ENCODE measurements at regions not wholly inside any gene's neighbourhood (a gene's known extent, or its start where the extent isn't known, plus 50 kb on each side); places are given as distances from the start of the nearest gene placed in this dataset.

- TF ChIP-seq ZNF574 (CRISPR knock-in tag; IDR thresholded peaks at IDR 0.05) (no peak), RARG (CRISPR knock-in tag; IDR thresholded peaks at IDR 0.05; ENCODE audit: low read depth) (no peak), SNRNP70 (IDR thresholded peaks at IDR 0.05; ENCODE audit: low read depth, low read length) (no peak), ZNF564 (CRISPR knock-in tag; IDR thresholded peaks at IDR 0.05) (no peak), IKZF1 (IDR thresholded peaks at IDR 0.05) (no peak)
- TF ChIP-seq, protein P1, sequence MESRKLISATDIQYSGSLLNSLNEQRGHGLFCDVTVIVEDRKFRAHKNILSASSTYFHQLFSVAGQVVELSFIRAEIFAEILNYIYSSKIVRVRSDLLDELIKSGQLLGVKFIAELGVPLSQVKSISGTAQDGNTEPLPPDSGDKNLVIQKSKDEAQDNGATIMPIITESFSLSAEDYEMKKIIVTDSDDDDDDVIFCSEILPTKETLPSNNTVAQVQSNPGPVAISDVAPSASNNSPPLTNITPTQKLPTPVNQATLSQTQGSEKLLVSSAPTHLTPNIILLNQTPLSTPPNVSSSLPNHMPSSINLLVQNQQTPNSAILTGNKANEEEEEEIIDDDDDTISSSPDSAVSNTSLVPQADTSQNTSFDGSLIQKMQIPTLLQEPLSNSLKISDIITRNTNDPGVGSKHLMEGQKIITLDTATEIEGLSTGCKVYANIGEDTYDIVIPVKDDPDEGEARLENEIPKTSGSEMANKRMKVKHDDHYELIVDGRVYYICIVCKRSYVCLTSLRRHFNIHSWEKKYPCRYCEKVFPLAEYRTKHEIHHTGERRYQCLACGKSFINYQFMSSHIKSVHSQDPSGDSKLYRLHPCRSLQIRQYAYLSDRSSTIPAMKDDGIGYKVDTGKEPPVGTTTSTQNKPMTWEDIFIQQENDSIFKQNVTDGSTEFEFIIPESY (CRISPR knock-in tag; IDR thresholded peaks at IDR 0.05), result no peak
Observed at GRCh38 chr17:22461460-22462145, 769.3 kb downstream of the KCNJ18 start (continued).

GRCh38 chr17:22462461-22462860, 770.1 kb downstream of the KCNJ18 start:
- no peak for FAIRE-seq
- H3K27ac ChIP-seq (ENCODE audit: extremely low read length, insufficient read depth, low read length), result no peak overlapping the region
- no peak for ATAC-seq
- H3K4me3 ChIP-seq (replicated peaks in 1 of 3; ENCODE audit: insufficient read depth in 1 of 3, low read depth in 2 of 3, low read length in 3 of 3), result no peak overlapping the region
- POLR2A ChIA-PET, result no interaction called here
- H3K4me1 ChIP-seq (ENCODE audit: insufficient read depth, low read length), result no peaks in the 10 kb centered on the region
- BruUV-seq (replicated peaks), result no TSS peak
- 21% methylated on average over 6 of the region's 6 CpGs for WGBS (ENCODE audit: low lambda C conversion rate)
- no peaks in the 10 kb centered on the region for H3K36me3 ChIP-seq (replicated peaks in 1 of 2; ENCODE audit: control insufficient read depth in 1 of 2, insufficient read depth in 2 of 2, low read length in 2 of 2)
- in situ Hi-C loops (cut with HindIII; ENCODE audit: extremely low pct_ligation_motif_present, low pct_unique_long_range_greater_than_20kb), result loop anchor here (25.0 kb wide), 2 partner anchors 100 kb away; no protein-coding TSS in a partner anchor
- no peaks in the 10 kb centered on the region for H3K27me3 ChIP-seq (ENCODE audit: control insufficient read depth in 1 of 2, insufficient read depth in 2 of 2, low read length in 2 of 2)
- no peaks in the 10 kb centered on the region for H3K9me3 ChIP-seq (ENCODE audit: low read length)
- H2AFZ ChIP-seq (ENCODE audit: low read length), result no peak overlapping the region
- no peak overlapping the region for H3K4me2 ChIP-seq (ENCODE audit: low read depth, low read length)
- DNase-seq (ENCODE audit: low spot score), result no peak
- H3K79me2 ChIP-seq (ENCODE audit: insufficient read depth, low read length), result no peaks in the 10 kb centered on the region
- no peaks in the 10 kb centered on the region for H4K20me1 ChIP-seq (ENCODE audit: insufficient read depth, low read length)
- no peak overlapping the region for H3K9ac ChIP-seq (ENCODE audit: insufficient read depth, low read depth, low read length)
- CTCF ChIA-PET (ENCODE audit: low intra/inter-chr PET ratio, low total read pairs), result no interaction called here
- intact Hi-C loops (cut with micrococcal nuclease; ENCODE audit: unreplicated experiment), result no loop called here
- TF ChIP-seq ZMYM3 (CRISPR knock-in tag; IDR thresholded peaks at IDR 0.05), result no peak
- TF ChIP-seq ZNF780A (CRISPR knock-in tag; IDR thresholded peaks at IDR 0.05), result no peak
- TF ChIP-seq, protein P2, sequence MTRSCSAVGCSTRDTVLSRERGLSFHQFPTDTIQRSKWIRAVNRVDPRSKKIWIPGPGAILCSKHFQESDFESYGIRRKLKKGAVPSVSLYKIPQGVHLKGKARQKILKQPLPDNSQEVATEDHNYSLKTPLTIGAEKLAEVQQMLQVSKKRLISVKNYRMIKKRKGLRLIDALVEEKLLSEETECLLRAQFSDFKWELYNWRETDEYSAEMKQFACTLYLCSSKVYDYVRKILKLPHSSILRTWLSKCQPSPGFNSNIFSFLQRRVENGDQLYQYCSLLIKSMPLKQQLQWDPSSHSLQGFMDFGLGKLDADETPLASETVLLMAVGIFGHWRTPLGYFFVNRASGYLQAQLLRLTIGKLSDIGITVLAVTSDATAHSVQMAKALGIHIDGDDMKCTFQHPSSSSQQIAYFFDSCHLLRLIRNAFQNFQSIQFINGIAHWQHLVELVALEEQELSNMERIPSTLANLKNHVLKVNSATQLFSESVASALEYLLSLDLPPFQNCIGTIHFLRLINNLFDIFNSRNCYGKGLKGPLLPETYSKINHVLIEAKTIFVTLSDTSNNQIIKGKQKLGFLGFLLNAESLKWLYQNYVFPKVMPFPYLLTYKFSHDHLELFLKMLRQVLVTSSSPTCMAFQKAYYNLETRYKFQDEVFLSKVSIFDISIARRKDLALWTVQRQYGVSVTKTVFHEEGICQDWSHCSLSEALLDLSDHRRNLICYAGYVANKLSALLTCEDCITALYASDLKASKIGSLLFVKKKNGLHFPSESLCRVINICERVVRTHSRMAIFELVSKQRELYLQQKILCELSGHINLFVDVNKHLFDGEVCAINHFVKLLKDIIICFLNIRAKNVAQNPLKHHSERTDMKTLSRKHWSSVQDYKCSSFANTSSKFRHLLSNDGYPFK (CRISPR knock-in tag; IDR thresholded peaks at IDR 0.05; ENCODE audit: borderline replicate concordance), result no peak
- no peak for TF ChIP-seq ZNF713 (CRISPR knock-in tag; IDR thresholded peaks at IDR 0.05)
- TF ChIP-seq CHD2 (IDR thresholded peaks at IDR 0.05; ENCODE audit: low read depth, low read length), result no peak
- no peak for TF ChIP-seq FOXP1 (IDR thresholded peaks at IDR 0.05)
- TF ChIP-seq FOXP1 (CRISPR knock-in tag; IDR thresholded peaks at IDR 0.05), result no peak
- TF ChIP-seq ZFX (CRISPR knock-in tag; IDR thresholded peaks at IDR 0.05; ENCODE audit: low read depth), result no peak
- no peak for TF ChIP-seq ZNF547 (CRISPR knock-in tag; IDR thresholded peaks at IDR 0.05)
- TF ChIP-seq HOMEZ (CRISPR knock-in tag; IDR thresholded peaks at IDR 0.05; ENCODE audit: low read depth), result no peak
